ENCODE measurements at regions not wholly inside any gene's neighbourhood (a gene's known extent, or its start where the extent isn't known, plus 50 kb on each side); places are given as distances from the start of the nearest gene placed in this dataset.

DNA sequence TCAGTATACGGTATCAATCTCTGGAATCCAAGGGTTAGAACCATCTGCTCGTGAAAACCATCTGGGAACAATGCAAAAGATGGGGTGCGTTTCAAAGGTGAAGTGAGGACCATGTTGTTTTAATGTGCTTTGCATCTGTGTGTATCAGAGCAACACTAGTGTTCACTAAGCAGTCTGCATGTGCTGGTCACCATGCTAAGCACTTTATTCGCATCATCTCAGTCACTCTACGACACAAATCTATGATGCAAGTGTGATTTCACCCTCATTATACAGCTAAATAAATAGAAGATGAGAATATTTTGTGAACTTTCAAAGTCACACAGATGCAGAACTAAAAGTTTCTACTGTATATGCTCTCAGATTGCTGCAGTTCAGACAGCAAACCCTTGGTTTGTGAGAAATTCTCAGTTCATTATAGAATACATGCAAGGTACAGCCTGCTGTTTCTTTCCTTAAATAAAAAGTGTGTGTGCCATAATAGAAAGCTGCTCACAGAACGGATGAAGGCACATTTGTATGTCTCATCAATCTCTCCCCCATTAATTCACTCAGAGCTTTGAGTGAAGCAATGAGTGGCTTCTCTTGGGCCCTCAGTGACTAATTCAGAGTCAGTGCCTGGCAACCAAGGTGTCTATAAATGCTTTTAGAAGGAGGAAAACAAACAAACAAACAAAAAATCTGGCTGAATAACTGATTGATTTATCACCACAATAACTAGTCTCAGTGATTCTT lies 652.8 kb upstream of the SOX11 start:
- no peak overlapping the region for H3K27ac ChIP-seq
- TF ChIP-seq POLR2AphosphoS5 (IDR thresholded peaks at IDR 0.05; ENCODE audit: borderline replicate concordance, low read depth, low read length) (no peak), FOXP2 (optimal IDR thresholded peaks at IDR 0.05; ENCODE audit: control extremely low read depth, extremely low read length, insufficient read depth) (no peak), EZH2 (IDR thresholded peaks at IDR 0.05) (no peak)
- no peak overlapping the region for H3K4me3 ChIP-seq
- H3K9me3 ChIP-seq (ENCODE audit: low read depth, low read length), result no peaks in the 10 kb centered on the region
- H3K9ac ChIP-seq (ENCODE audit: insufficient read length), result no peak overlapping the region
- no peaks in the 10 kb centered on the region for H3K36me3 ChIP-seq (ENCODE audit: insufficient read depth, low read length)
- no peak for DNase-seq (ENCODE audit: low read depth, low spot score)

DNA sequence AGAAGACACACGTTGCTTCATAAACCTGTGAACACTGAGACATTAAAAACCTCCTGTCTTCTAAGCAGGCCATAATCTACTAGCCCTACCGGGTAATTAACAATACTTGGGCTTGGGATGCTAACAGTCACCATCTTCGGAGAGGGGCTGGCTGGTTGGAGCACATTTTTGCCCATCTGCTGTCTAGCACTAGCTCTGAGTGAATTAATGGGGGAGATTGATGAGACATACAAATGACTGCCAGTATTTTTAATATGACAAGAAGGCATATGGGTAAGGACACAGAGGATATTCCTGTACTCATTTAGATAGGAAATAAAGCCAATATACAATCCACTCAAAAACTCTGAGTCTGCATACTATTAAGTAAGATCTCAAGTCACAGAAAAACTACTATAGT lies 651.6 kb upstream of the SOX11 start:
- Histone ChIP-seq H3K9ac (ENCODE audit: insufficient read length) (no peak overlapping the region), H3K4me3 (no peak overlapping the region), H3K9me3 (ENCODE audit: low read depth, low read length) (no peaks in the 10 kb centered on the region), H3K36me3 (ENCODE audit: insufficient read depth, low read length) (no peaks in the 10 kb centered on the region), H3K27ac (no peak overlapping the region)
- TF ChIP-seq FOXP2 (optimal IDR thresholded peaks at IDR 0.05; ENCODE audit: control extremely low read depth, extremely low read length, insufficient read depth) (no peak), POLR2AphosphoS5 (IDR thresholded peaks at IDR 0.05; ENCODE audit: borderline replicate concordance, low read depth, low read length) (no peak), EZH2 (IDR thresholded peaks at IDR 0.05) (no peak)
- no peak for DNase-seq (ENCODE audit: low read depth, low spot score)

DNA sequence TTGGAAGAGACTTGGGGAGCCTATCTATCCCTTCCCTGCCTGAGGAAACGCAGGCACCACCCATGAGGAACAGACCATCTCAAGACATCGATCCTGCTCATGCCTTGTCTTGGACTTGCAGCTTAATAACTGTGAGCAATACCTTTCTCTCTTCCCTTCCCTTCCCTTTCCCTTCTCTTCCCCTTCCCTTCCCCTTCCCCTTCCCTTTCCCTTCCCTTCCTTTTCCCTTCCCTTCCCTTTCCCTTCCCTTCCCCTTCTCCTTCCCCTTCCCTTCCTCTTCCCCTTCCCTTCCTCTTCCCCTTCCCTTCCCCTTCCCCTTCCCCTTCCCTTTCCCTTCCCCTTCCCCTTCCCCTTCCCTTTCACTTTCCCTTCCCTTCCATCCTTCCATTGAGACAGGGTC lies 650.7 kb upstream of the SOX11 start:
- TF ChIP-seq POLR2AphosphoS5 (IDR thresholded peaks at IDR 0.05; ENCODE audit: borderline replicate concordance, low read depth, low read length), result no peak
- TF ChIP-seq FOXP2 (optimal IDR thresholded peaks at IDR 0.05; ENCODE audit: control extremely low read depth, extremely low read length, insufficient read depth), result no peak
- TF ChIP-seq EZH2 (IDR thresholded peaks at IDR 0.05), result no peak
- DNase-seq (ENCODE audit: low read depth, low spot score), result no peak
- Histone ChIP-seq H3K36me3 (ENCODE audit: insufficient read depth, low read length) (no peaks in the 10 kb centered on the region), H3K27ac (no peak overlapping the region), H3K4me3 (no peak overlapping the region), H3K9me3 (ENCODE audit: low read depth, low read length) (no peaks in the 10 kb centered on the region), H3K9ac (ENCODE audit: insufficient read length) (no peak overlapping the region)

DNA sequence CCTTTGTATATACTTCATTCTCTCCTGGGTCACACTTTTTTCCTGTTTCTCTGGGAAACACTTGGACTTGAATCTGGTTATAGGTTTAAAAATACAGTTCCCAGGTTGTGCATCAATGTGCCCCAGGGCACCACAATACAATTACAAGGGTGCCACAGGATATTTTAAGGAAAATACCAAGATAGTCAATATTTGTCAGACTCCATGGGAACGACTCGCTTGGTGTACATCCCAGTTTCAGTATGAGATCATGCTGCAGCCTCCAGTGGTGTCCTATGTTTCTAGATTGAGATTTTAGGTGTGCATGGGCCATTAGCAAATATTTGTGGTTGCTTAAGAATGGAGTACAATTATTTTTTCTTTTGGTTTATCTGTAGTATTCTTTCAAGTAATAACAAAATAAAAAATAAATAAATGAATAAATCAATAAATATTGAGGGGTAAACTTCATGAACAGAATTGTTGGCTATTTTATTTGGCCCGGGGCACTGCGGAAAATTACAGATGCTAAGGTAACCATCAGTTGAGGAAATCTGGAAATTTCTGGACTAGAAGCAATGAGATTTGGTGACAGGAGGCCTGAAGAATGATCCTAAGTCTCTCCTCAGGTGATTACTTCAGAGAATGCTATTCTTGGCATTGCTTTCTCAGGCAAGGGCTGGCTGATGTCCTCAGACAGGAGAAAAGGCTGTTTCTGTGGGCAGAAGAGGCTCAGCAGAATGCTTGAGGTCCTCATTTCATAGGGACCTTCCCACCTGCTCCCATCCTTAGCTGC lies 649.3 kb upstream of the SOX11 start:
- Histone ChIP-seq H3K4me3 (no peak overlapping the region), H3K27ac (no peak overlapping the region), H3K36me3 (ENCODE audit: insufficient read depth, low read length) (no peaks in the 10 kb centered on the region), H3K9ac (ENCODE audit: insufficient read length) (no peak overlapping the region), H3K9me3 (ENCODE audit: low read depth, low read length) (no peaks in the 10 kb centered on the region)
- no peak for TF ChIP-seq EZH2 (IDR thresholded peaks at IDR 0.05)
- no peak for TF ChIP-seq FOXP2 (optimal IDR thresholded peaks at IDR 0.05; ENCODE audit: control extremely low read depth, extremely low read length, insufficient read depth)
- no peak for TF ChIP-seq POLR2AphosphoS5 (IDR thresholded peaks at IDR 0.05; ENCODE audit: borderline replicate concordance, low read depth, low read length)
- no peak for DNase-seq (ENCODE audit: low read depth, low spot score)

DNA sequence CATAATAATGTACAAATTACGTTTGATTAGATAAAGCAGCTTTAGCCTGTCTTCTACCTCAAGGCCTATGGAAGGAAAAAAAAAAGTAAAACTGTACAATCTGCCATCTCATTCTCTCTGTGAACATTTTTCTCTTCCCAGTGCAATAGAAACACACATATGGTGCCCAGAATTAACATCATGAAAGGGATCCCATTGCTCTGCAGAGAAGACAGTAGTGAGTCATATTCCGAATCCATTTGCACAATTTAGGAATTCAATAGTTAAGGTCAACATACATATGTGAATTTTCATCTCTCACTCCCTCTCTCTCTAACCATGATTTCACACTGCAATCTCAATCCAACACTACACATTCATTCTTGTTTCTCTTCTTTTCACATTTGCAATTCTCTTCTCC lies 640.9 kb upstream of the SOX11 start:
- no peak for DNase-seq (ENCODE audit: low read depth, low spot score)
- no peak for TF ChIP-seq FOXP2 (optimal IDR thresholded peaks at IDR 0.05; ENCODE audit: control extremely low read depth, extremely low read length, insufficient read depth)
- TF ChIP-seq POLR2AphosphoS5 (IDR thresholded peaks at IDR 0.05; ENCODE audit: borderline replicate concordance, low read depth, low read length), result no peak
- no peak for TF ChIP-seq EZH2 (IDR thresholded peaks at IDR 0.05)
- Histone ChIP-seq H3K36me3 (ENCODE audit: insufficient read depth, low read length) (no peaks in the 10 kb centered on the region), H3K27ac (no peak overlapping the region), H3K9me3 (ENCODE audit: low read depth, low read length) (no peaks in the 10 kb centered on the region), H3K4me3 (no peak overlapping the region), H3K9ac (ENCODE audit: insufficient read length) (no peak overlapping the region)

DNA sequence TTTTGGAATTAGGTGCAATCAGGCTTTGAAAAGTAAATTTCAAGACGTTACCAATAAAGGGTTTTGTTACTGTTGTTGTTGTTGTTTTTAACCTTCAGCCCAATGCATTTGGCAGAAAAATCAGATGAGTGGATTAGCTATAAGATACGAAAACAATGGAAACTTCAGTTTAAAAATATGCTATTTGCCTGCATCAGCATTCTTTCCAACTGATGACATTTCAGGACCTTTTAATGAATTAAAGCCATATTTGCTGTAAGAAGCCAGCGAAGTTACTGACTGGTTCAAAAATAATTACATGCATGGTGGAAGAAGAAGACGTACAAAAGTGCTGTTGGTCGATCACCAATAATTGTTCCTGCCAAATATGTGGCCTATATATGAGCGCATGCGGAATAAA lies 639.3 kb upstream of the SOX11 start:
- Histone ChIP-seq H3K9me3 (ENCODE audit: low read depth, low read length) (no peaks in the 10 kb centered on the region), H3K36me3 (ENCODE audit: insufficient read depth, low read length) (no peaks in the 10 kb centered on the region), H3K9ac (ENCODE audit: insufficient read length) (no peak overlapping the region), H3K27ac (no peak overlapping the region), H3K4me3 (no peak overlapping the region)
- no peak for DNase-seq (ENCODE audit: low read depth, low spot score)
- TF ChIP-seq EZH2 (IDR thresholded peaks at IDR 0.05) (no peak), FOXP2 (optimal IDR thresholded peaks at IDR 0.05; ENCODE audit: control extremely low read depth, extremely low read length, insufficient read depth) (no peak), POLR2AphosphoS5 (IDR thresholded peaks at IDR 0.05; ENCODE audit: borderline replicate concordance, low read depth, low read length) (no peak)

DNA sequence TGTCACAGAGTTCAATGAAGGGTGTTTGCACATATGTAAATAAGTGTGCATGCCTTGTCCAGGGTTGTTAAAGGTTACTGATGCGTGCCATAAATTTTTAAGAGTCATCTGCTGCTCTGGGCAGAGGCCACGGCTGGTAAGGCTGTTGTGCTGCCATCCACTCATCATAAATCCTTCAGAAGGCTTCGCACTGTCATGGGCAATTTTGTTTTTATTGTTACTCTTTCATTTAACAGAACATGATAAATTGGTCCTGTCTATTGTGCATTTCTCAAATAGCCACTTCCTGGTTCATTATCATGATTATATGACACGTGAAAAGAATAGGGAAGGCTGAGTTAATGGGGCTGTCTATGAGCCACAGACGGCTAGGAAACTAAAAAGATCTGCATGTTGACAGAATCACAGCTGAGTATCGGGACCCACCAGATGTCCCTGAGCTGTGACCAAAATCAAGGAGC lies 634.3 kb upstream of the SOX11 start:
- no peak for DNase-seq (ENCODE audit: low read depth, low spot score)
- no peak overlapping the region for H3K4me3 ChIP-seq
- no peaks in the 10 kb centered on the region for H3K9me3 ChIP-seq (ENCODE audit: low read depth, low read length)
- no peak overlapping the region for H3K9ac ChIP-seq (ENCODE audit: insufficient read length)
- no peaks in the 10 kb centered on the region for H3K36me3 ChIP-seq (ENCODE audit: insufficient read depth, low read length)
- H3K27ac ChIP-seq, result no peak overlapping the region
- TF ChIP-seq FOXP2 (optimal IDR thresholded peaks at IDR 0.05; ENCODE audit: control extremely low read depth, extremely low read length, insufficient read depth) (no peak), EZH2 (IDR thresholded peaks at IDR 0.05) (no peak), POLR2AphosphoS5 (IDR thresholded peaks at IDR 0.05; ENCODE audit: borderline replicate concordance, low read depth, low read length) (no peak)

DNA sequence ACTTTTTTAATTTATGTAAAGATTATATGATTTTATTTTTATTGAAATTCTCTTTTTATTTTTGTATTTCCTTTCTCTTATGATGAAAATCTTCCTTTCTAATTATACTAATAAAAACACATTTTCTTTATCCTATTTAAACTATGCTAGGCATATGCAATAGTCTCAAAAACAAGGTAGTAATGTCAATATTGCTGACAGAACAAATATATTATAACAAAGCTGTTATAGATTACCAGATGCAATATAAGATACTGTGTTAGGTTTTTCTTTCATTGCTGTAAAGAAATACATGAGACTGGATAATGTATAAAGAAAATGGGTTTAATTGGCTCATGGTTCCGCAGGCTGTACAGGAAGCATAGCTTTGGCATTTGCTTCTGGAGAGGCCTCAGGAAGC lies 631.2 kb upstream of the SOX11 start:
- H3K4me3 ChIP-seq, result no peak overlapping the region
- no peak for TF ChIP-seq POLR2AphosphoS5 (IDR thresholded peaks at IDR 0.05; ENCODE audit: borderline replicate concordance, low read depth, low read length)
- no peak for TF ChIP-seq FOXP2 (optimal IDR thresholded peaks at IDR 0.05; ENCODE audit: control extremely low read depth, extremely low read length, insufficient read depth)
- no peak for TF ChIP-seq EZH2 (IDR thresholded peaks at IDR 0.05)
- no peak overlapping the region for H3K27ac ChIP-seq
- H3K9me3 ChIP-seq (ENCODE audit: low read depth, low read length), result no peaks in the 10 kb centered on the region
- H3K36me3 ChIP-seq (ENCODE audit: insufficient read depth, low read length), result no peaks in the 10 kb centered on the region
- H3K9ac ChIP-seq (ENCODE audit: insufficient read length), result no peak overlapping the region
- no peak for DNase-seq (ENCODE audit: low read depth, low spot score)
